NCI-H2196 (cell line): ENCODE measurements at regions not wholly inside any gene's neighbourhood (a gene's known extent, or its start where the extent isn't known, plus 50 kb on each side); places are given as distances from the start of the nearest gene placed in this dataset.

ENCODE experiments used
- DNase-seq: peaks from one replicate; lab custom pipeline; 2025; ENCODE audit not compliant: unreplicated experiment; lab: John Stamatoyannopoulos, UW

- DNase-seq = no peak
Observed at GRCh38 chr18:79625924-79626561, 53.6 kb upstream of the CTDP1 start.

- no peak for DNase-seq
Observed at GRCh38 chr18:79626905-79627749, 52.5 kb upstream of the CTDP1 start.

- DNase-seq = no peak
Observed at GRCh38 chr18:79627750-79628294, 51.8 kb upstream of the CTDP1 start.

GRCh38 chr18:79628416-79629248 lies 51.0 kb upstream of the CTDP1 start:
- DNase-seq = no peak

- DNase-seq = no peak
Observed at GRCh38 chr18:79629249-79629558, 50.4 kb upstream of the CTDP1 start.

DNA sequence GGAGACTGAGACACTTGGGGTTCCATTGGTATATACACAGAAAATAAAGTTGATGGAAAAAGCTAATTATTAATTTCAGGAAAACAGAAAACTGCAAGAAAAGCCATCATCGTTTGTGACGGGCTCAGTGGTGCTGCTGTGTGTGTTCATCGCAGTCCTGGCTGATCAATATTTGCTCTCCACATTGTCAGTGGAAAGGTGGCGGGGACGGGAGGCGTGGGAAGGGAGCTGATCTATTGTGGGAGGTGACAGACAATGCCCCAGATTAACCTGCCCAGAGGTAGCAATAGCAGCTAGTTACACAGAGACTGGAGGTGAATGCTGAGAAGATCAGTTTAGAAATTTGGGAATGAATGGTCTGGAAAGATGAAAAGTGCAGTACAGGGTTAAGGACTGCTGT lies 50.0 kb upstream of the CTDP1 start:
- no peak for DNase-seq
